K562 (cell line): ENCODE measurements at regions not wholly inside any gene's neighbourhood (a gene's known extent, or its start where the extent isn't known, plus 50 kb on each side); places are given as distances from the start of the nearest gene placed in this dataset.

ENCODE experiments used
- BHLHE40 ChIP-seq: IDR thresholded peaks from 2 replicates; pipeline ENCODE4 v1.6.1; 2011; ENCODE audit warnings: low read length, improper control_type of control experiment
- EP300 ChIP-seq: IDR thresholded peaks from 2 replicates; pipeline ENCODE4 v1.6.1; 2012; ENCODE audit warnings: low read length, improper control_type of control experiment
- GABPA ChIP-seq: fragments of 200-800 bp; sonication (Bioruptor generic); conservative IDR thresholded peaks from 2 replicates; pipeline ENCODE4 v1.6.1; 2016; ENCODE audit warnings: low read depth, missing genetic modification characterization, missing compliant biosample characterization
- NFATC3 ChIP-seq: fragments of 450-650 bp; IDR thresholded peaks from 2 replicates; pipeline ENCODE4 v1.6.1; 2017; ENCODE audit warnings: mild to moderate bottlenecking
- TF ChIP-seq, protein P1 (sequence below): fragments of 250-450 bp; sonication (Bioruptor Pico); IDR thresholded peaks from 2 replicates; pipeline ENCODE4 v1.4.0; 2020; ENCODE audit warnings: mild to moderate bottlenecking
- TF ChIP-seq, protein P2 (sequence below): sonication (generic); formaldehyde crosslinking; IDR thresholded peaks from 2 replicates; pipeline ENCODE4 v1.8.1; 2023; ENCODE audit warnings: mild to moderate bottlenecking, missing genetic modification reagents
- TF ChIP-seq, protein P3 (sequence below), 2 experiments: fragments of 450-650 bp; formaldehyde crosslinking in 1 of 2; IDR thresholded peaks; 2 replicates each; pipeline versions ENCODE4 v1.4.0 to v1.6.1; 2014 to 2020; ENCODE audit warnings: mild to moderate bottlenecking in 2 of 2, borderline replicate concordance in 1 of 2, low read depth in 1 of 2
- TF ChIP-seq, protein P4 (sequence below): sonication (generic); formaldehyde crosslinking; IDR thresholded peaks from 2 replicates; pipeline ENCODE4 v1.8.1; 2023; ENCODE audit warnings: mild to moderate bottlenecking, missing genetic modification reagents

DNA sequence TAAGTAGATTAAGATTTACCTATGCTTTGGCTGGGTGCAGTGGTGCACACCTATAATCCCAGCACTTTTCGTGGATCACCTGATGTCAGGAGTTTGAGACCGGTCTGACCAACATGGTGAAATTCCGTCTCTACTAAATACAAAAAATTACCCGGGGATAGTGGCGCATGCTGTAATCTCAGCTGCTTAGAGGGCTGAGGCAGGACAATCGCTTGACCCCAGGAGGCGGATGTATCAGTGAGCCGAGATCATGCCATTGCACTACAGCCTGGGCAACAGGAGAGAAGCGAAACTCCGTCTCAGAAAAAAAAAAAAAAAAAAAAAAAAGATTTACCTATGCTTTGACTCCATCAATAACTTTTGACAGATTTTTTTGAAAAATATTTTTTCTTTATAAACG is 267.1 kb upstream of the SEMA6A start:
- no peak for TF ChIP-seq GABPA (tag)
- TF ChIP-seq, protein P1, sequence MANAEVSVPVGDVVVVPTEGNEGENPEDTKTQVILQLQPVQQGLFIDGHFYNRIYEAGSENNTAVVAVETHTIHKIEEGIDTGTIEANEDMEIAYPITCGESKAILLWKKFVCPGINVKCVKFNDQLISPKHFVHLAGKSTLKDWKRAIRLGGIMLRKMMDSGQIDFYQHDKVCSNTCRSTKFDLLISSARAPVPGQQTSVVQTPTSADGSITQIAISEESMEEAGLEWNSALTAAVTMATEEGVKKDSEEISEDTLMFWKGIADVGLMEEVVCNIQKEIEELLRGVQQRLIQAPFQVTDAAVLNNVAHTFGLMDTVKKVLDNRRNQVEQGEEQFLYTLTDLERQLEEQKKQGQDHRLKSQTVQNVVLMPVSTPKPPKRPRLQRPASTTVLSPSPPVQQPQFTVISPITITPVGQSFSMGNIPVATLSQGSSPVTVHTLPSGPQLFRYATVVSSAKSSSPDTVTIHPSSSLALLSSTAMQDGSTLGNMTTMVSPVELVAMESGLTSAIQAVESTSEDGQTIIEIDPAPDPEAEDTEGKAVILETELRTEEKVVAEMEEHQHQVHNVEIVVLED (CRISPR knock-in tag), result no peak
- TF ChIP-seq, protein P2, sequence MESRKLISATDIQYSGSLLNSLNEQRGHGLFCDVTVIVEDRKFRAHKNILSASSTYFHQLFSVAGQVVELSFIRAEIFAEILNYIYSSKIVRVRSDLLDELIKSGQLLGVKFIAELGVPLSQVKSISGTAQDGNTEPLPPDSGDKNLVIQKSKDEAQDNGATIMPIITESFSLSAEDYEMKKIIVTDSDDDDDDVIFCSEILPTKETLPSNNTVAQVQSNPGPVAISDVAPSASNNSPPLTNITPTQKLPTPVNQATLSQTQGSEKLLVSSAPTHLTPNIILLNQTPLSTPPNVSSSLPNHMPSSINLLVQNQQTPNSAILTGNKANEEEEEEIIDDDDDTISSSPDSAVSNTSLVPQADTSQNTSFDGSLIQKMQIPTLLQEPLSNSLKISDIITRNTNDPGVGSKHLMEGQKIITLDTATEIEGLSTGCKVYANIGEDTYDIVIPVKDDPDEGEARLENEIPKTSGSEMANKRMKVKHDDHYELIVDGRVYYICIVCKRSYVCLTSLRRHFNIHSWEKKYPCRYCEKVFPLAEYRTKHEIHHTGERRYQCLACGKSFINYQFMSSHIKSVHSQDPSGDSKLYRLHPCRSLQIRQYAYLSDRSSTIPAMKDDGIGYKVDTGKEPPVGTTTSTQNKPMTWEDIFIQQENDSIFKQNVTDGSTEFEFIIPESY (CRISPR knock-in tag), result no peak
- TF ChIP-seq EP300, result no peak
- TF ChIP-seq BHLHE40, result no peak
- TF ChIP-seq, protein P3, sequence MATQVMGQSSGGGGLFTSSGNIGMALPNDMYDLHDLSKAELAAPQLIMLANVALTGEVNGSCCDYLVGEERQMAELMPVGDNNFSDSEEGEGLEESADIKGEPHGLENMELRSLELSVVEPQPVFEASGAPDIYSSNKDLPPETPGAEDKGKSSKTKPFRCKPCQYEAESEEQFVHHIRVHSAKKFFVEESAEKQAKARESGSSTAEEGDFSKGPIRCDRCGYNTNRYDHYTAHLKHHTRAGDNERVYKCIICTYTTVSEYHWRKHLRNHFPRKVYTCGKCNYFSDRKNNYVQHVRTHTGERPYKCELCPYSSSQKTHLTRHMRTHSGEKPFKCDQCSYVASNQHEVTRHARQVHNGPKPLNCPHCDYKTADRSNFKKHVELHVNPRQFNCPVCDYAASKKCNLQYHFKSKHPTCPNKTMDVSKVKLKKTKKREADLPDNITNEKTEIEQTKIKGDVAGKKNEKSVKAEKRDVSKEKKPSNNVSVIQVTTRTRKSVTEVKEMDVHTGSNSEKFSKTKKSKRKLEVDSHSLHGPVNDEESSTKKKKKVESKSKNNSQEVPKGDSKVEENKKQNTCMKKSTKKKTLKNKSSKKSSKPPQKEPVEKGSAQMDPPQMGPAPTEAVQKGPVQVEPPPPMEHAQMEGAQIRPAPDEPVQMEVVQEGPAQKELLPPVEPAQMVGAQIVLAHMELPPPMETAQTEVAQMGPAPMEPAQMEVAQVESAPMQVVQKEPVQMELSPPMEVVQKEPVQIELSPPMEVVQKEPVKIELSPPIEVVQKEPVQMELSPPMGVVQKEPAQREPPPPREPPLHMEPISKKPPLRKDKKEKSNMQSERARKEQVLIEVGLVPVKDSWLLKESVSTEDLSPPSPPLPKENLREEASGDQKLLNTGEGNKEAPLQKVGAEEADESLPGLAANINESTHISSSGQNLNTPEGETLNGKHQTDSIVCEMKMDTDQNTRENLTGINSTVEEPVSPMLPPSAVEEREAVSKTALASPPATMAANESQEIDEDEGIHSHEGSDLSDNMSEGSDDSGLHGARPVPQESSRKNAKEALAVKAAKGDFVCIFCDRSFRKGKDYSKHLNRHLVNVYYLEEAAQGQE (IDR thresholded peaks at IDR 0.05; ENCODE audit: borderline replicate concordance), result no peak
- TF ChIP-seq, protein P3 (CRISPR knock-in tag; IDR thresholded peaks at IDR 0.05; ENCODE audit: low read depth), result no peak
- no peak for TF ChIP-seq NFATC3
- TF ChIP-seq, protein P4, sequence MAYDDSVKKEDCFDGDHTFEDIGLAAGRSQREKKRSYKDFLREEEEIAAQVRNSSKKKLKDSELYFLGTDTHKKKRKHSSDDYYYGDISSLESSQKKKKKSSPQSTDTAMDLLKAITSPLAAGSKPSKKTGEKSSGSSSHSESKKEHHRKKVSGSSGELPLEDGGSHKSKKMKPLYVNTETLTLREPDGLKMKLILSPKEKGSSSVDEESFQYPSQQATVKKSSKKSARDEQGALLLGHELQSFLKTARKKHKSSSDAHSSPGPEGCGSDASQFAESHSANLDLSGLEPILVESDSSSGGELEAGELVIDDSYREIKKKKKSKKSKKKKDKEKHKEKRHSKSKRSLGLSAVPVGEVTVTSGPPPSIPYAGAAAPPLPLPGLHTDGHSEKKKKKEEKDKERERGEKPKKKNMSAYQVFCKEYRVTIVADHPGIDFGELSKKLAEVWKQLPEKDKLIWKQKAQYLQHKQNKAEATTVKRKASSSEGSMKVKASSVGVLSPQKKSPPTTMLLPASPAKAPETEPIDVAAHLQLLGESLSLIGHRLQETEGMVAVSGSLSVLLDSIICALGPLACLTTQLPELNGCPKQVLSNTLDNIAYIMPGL (CRISPR knock-in tag), result no peak
